ENCODE measurements at regions not wholly inside any gene's neighbourhood (a gene's known extent, or its start where the extent isn't known, plus 50 kb on each side); places are given as distances from the start of the nearest gene placed in this dataset.
A peak's percentile ranks its signal among the peaks of the same experiment; 100 is the strongest.

DNA sequence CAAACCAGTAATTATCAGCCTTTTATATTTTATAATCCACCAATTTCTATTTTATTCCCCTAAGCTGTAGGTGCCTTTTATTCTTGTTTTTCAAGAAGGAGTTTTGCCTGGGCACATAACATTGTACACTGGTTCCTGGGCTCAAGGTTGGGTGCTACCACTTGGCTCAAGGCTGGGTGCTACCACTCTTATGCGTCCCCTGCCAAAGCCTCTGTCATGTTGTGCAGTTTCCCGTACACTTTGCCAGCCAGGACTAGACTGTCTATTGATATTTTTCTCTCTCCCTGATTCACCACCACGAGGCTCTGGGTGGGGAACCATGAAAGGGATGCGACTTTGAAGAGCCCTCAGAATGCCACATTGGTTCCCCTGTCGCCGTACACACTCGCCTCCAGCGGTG lies 52.5 kb upstream of the VASH1 start:
- Mint-ChIP-seq H3K27ac (no peak overlapping the region), H3K9me3 (no peaks in the 10 kb centered on the region), H3K4me3 (no peak overlapping the region), H3K36me3 (no peaks in the 10 kb centered on the region), H3K27me3 (ENCODE audit: low read depth) (peaks cover 9% of the 10 kb centered on the region), H3K4me1 (no peaks in the 10 kb centered on the region)
- DNase-seq (ENCODE audit: low spot score in 2 of 2, unreplicated experiment in 2 of 2) = no peak
- TF ChIP-seq, protein P1, sequence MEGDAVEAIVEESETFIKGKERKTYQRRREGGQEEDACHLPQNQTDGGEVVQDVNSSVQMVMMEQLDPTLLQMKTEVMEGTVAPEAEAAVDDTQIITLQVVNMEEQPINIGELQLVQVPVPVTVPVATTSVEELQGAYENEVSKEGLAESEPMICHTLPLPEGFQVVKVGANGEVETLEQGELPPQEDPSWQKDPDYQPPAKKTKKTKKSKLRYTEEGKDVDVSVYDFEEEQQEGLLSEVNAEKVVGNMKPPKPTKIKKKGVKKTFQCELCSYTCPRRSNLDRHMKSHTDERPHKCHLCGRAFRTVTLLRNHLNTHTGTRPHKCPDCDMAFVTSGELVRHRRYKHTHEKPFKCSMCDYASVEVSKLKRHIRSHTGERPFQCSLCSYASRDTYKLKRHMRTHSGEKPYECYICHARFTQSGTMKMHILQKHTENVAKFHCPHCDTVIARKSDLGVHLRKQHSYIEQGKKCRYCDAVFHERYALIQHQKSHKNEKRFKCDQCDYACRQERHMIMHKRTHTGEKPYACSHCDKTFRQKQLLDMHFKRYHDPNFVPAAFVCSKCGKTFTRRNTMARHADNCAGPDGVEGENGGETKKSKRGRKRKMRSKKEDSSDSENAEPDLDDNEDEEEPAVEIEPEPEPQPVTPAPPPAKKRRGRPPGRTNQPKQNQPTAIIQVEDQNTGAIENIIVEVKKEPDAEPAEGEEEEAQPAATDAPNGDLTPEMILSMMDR (IDR thresholded peaks at IDR 0.05; ENCODE audit: unreplicated experiment) = no peak

DNA sequence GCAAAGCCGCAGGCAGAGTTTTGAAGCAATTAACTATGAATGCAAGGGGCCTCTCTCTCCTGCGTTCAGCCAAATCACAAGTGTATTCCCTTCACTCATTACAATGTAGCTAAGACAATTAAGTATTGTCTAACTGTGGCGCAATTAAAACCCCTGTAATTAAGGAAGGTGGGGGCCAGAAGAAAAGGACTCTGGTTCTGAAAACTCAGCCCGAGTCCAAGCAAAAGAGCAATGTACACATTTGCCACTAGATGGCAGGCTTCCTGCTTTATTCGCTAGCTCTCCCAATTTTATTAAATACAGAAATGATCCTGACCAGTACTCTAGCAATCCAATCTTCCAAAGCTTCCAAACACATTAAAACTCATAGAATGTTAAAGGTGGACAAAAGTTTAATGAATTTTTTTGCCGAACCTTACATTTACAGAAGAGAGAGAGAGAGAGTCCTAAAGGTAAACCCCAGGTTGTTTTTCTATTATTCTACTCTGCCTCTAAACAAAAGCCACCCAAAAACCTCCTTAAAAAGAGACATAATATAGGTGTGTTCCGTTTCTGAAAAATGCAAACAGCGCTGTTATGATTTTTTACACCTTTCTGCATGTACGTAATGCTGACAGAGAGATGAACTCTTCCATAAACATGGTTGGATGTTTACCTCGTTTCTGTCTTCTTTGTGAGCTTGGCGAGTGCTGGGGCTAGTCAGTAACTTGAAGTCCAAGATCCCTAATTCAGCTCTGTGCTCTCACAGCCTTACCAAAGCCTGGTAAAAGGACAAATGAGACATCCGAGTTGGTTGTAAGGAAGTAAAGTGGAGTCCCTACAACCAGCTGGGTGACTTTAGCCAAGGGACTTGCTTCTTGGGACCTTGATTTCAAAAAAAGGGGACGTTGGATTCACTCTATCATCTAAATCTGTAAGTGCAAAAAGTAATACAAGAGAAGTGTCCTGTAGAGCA lies 50.9 kb upstream of the VASH1 start:
- peaks cover under 1% of the 10 kb centered on the region for H3K4me1 Mint-ChIP-seq
- DNase-seq (ENCODE audit: low spot score in 2 of 2, unreplicated experiment in 2 of 2) = no peak
- H3K27me3 Mint-ChIP-seq (ENCODE audit: low read depth) = peaks cover 7% of the 10 kb centered on the region

More for the DNA sequence above, 50.9 kb upstream of the VASH1 start:
- TF ChIP-seq, protein P1 (IDR thresholded peaks at IDR 0.05; ENCODE audit: unreplicated experiment) = peak; percentile 75
- no peak overlapping the region for H3K4me3 Mint-ChIP-seq
- no peaks in the 10 kb centered on the region for H3K36me3 Mint-ChIP-seq
- H3K9me3 Mint-ChIP-seq = no peaks in the 10 kb centered on the region
- no peak overlapping the region for H3K27ac Mint-ChIP-seq

Measured in mesothelial cell of epicardium (in vitro differentiated cells).